K562 (cell line): ENCODE measurements at regions not wholly inside any gene's neighbourhood (a gene's known extent, or its start where the extent isn't known, plus 50 kb on each side); places are given as distances from the start of the nearest gene placed in this dataset.

Experiments
- BRCA1 ChIP-seq, 2 experiments: fragments of 450-650 bp in 1 of 2; sonication (generic) in 1 of 2; formaldehyde crosslinking in 1 of 2; IDR thresholded peaks; 2 replicates each; pipeline versions ENCODE4 v1.5.0 to v1.6.1; 2017 to 2020; ENCODE audit warnings: mild to moderate bottlenecking in 1 of 2, missing genetic modification reagents in 1 of 2
- CCAR2 ChIP-seq: fragments of 200-400 bp; formaldehyde crosslinking; IDR thresholded peaks from 2 replicates; pipeline ENCODE4 v1.6.1; 2017; ENCODE audit warnings: mild to moderate bottlenecking, low read depth, low read length
- CHD4 ChIP-seq: fragments of 200-600 bp; sonication (generic); IDR thresholded peaks from 3 replicates; pipeline ENCODE4 v1.6.1; 2012; ENCODE audit warnings: low read depth, mild to moderate bottlenecking, mixed read lengths, low read length, inconsistent platforms; ENCODE audit not compliant: insufficient read depth, insufficient replicate concordance, poor library complexity, severe bottlenecking
- EP300 ChIP-seq: IDR thresholded peaks from 2 replicates; pipeline ENCODE4 v1.6.1; 2012; ENCODE audit warnings: low read length, improper control_type of control experiment
- FUS ChIP-seq: fragments of 200-400 bp; formaldehyde crosslinking; optimal IDR thresholded peaks from 2 replicates; pipeline ENCODE3; 2017; ENCODE audit warnings: low read depth, low read length
- HMGXB4 ChIP-seq: sonication (generic); formaldehyde crosslinking; IDR thresholded peaks from 2 replicates; pipeline ENCODE4 v1.8.1; 2023; ENCODE audit warnings: mild to moderate bottlenecking, missing genetic modification reagents
- IRF9 ChIP-seq: fragments of 450-650 bp; IDR thresholded peaks from 2 replicates; pipeline ENCODE4 v1.6.1; 2016; ENCODE audit warnings: missing biosample characterization, missing genetic modification characterization
- MTA2 ChIP-seq: fragments of 450-650 bp; IDR thresholded peaks from 2 replicates; pipeline ENCODE4 v1.6.1; 2016; ENCODE audit warnings: low read depth
- NR2F6 ChIP-seq: fragments of 450-650 bp; formaldehyde crosslinking; IDR thresholded peaks from 2 replicates; pipeline ENCODE4 v1.4.0; 2020; ENCODE audit warnings: mild to moderate bottlenecking
- SMARCC2 ChIP-seq: fragments of 450-650 bp; IDR thresholded peaks from 2 replicates; pipeline ENCODE4 v1.6.1; 2017; ENCODE audit warnings: antibody characterized with exemption, moderate library complexity, mild to moderate bottlenecking, low read depth
- TCF15 ChIP-seq: fragments of 250-450 bp; sonication (Bioruptor Pico); IDR thresholded peaks from 2 replicates; pipeline ENCODE4 v1.8.0; 2022; ENCODE audit warnings: moderate library complexity, mild to moderate bottlenecking, inconsistent platforms
- TEAD1 ChIP-seq, 2 experiments: fragments of 450-650 bp in 1 of 2; sonication (generic) in 1 of 2; formaldehyde crosslinking; IDR thresholded peaks; 2 replicates each; pipeline versions ENCODE4 v1.4.0 to v1.8.0; 2020 to 2022; ENCODE audit warnings: mild to moderate bottlenecking in 2 of 2, missing genetic modification reagents in 1 of 2
- TEAD4 ChIP-seq, 2 experiments: sonication (generic) in 1 of 2; formaldehyde crosslinking in 1 of 2; IDR thresholded peaks; 2 replicates each; pipeline versions ENCODE4 v1.6.1 to v1.8.0; 2012 to 2022; ENCODE audit warnings: borderline replicate concordance in 1 of 2, inconsistent platforms in 1 of 2, low read length in 1 of 2, mild to moderate bottlenecking in 1 of 2, missing genetic modification reagents in 1 of 2
- THAP12 ChIP-seq: fragments of 250-450 bp; sonication (Bioruptor Pico); IDR thresholded peaks from 2 replicates; pipeline ENCODE4 v1.9.0; 2021; ENCODE audit warnings: mild to moderate bottlenecking, inconsistent platforms
- THRAP3 ChIP-seq: fragments of 450-650 bp; IDR thresholded peaks from 2 replicates; pipeline ENCODE4 v1.6.1; 2016; ENCODE audit warnings: mild to moderate bottlenecking, inconsistent platforms, borderline replicate concordance
- U2AF2 ChIP-seq: fragments of 200-400 bp; formaldehyde crosslinking; optimal IDR thresholded peaks from 2 replicates; pipeline ENCODE3; 2017; ENCODE audit warnings: low read depth, mild to moderate bottlenecking, low read length
- XRCC3 ChIP-seq: fragments of 450-650 bp; IDR thresholded peaks from 2 replicates; pipeline ENCODE4 v1.6.1; 2017; ENCODE audit warnings: mild to moderate bottlenecking, moderate library complexity
- ZNF140 ChIP-seq: fragments of 250-450 bp; sonication (Bioruptor Pico); IDR thresholded peaks from 2 replicates; pipeline ENCODE4 v1.8.0; 2021; ENCODE audit warnings: moderate library complexity, mild to moderate bottlenecking, inconsistent platforms
- ZNF518B ChIP-seq: fragments of 250-450 bp; sonication (Bioruptor Pico); IDR thresholded peaks from 2 replicates; pipeline ENCODE4 v1.5.0; 2021; ENCODE audit warnings: mild to moderate bottlenecking, moderate library complexity
- ZNF785 ChIP-seq: fragments of 250-450 bp; sonication (Bioruptor Pico); IDR thresholded peaks from 2 replicates; pipeline ENCODE4 v1.4.0; 2020; ENCODE audit warnings: mild to moderate bottlenecking

GRCh38 chr1:95169548-95169947, 52.4 kb downstream of the TLCD4 start (continued):
- no peak for TF ChIP-seq THAP12 (CRISPR knock-in tag)
- no peak for TF ChIP-seq XRCC3
- TF ChIP-seq IRF9 (tag) = no peak
- TF ChIP-seq TEAD1 (CRISPR knock-in tag; IDR thresholded peaks at IDR 0.05) = peak in 1 of 2 experiments; percentile 64; a peak in 1 of 4 replicates
- no peak for TF ChIP-seq THRAP3
- no peak for TF ChIP-seq U2AF2
- no peak for TF ChIP-seq HMGXB4
- no peak for TF ChIP-seq ZNF140
- TF ChIP-seq CHD4 = no peak
- TF ChIP-seq ZNF785 = no peak
- peak; percentile 91 for TF ChIP-seq EP300
- peak; percentile 72 for TF ChIP-seq SMARCC2
- no peak for TF ChIP-seq NR2F6 (CRISPR knock-in tag)
- TF ChIP-seq ZNF518B (CRISPR knock-in tag) = no peak
- peak; percentile 93 for TF ChIP-seq TEAD4 (IDR thresholded peaks at IDR 0.05; ENCODE audit: low read length)
- TF ChIP-seq TEAD4 (CRISPR knock-in tag; IDR thresholded peaks at IDR 0.05; ENCODE audit: borderline replicate concordance) = no peak
- peak; percentile 63; the same call in 1 of the 2 replicates for TF ChIP-seq MTA2
- no peak for TF ChIP-seq TCF15 (CRISPR knock-in tag)
- TF ChIP-seq FUS = no peak
- no peak for TF ChIP-seq CCAR2
- TF ChIP-seq BRCA1 (IDR thresholded peaks at IDR 0.05) = no peak
- TF ChIP-seq BRCA1 (CRISPR knock-in tag; IDR thresholded peaks at IDR 0.05) = no peak
